ENCODE measurements at regions not wholly inside any gene's neighbourhood (a gene's known extent, or its start where the extent isn't known, plus 50 kb on each side); places are given as distances from the start of the nearest gene placed in this dataset.

DNA sequence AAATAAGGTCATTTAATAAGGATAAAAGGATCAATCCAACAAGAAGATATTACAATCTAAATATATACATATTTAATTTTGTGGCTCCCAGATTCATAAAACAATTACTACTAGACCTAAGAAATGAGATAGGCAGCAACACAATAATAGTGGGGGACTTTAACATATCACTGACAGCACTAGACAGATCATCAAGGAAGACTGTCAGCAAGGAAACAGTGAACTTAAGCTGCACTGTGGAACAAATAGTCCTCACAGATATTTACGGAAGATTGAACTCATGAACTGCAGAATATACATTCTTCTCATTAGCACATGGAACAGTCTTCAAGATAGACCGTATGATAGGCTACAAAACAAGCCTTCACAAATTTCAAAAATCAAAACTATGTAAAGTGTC, 56.1 kb upstream of the NAP1L2 start:
- TF ChIP-seq, protein P1, sequence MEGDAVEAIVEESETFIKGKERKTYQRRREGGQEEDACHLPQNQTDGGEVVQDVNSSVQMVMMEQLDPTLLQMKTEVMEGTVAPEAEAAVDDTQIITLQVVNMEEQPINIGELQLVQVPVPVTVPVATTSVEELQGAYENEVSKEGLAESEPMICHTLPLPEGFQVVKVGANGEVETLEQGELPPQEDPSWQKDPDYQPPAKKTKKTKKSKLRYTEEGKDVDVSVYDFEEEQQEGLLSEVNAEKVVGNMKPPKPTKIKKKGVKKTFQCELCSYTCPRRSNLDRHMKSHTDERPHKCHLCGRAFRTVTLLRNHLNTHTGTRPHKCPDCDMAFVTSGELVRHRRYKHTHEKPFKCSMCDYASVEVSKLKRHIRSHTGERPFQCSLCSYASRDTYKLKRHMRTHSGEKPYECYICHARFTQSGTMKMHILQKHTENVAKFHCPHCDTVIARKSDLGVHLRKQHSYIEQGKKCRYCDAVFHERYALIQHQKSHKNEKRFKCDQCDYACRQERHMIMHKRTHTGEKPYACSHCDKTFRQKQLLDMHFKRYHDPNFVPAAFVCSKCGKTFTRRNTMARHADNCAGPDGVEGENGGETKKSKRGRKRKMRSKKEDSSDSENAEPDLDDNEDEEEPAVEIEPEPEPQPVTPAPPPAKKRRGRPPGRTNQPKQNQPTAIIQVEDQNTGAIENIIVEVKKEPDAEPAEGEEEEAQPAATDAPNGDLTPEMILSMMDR (IDR thresholded peaks at IDR 0.05; ENCODE audit: low read depth, low read length) = no peak
- DNase-seq = no peak
- Histone ChIP-seq H3K27ac (no peak overlapping the region), H3K27me3 (ENCODE audit: insufficient read depth, low read depth, severe bottlenecking) (peaks cover 20% of the 10 kb centered on the region), H3K9me3 (ENCODE audit: severe bottlenecking) (no peaks in the 10 kb centered on the region), H3K4me3 (ENCODE audit: low read depth, low read length) (no peak overlapping the region), H3K36me3 (no peaks in the 10 kb centered on the region)

GRCh38 chrX:73268463-73268862, 53.8 kb upstream of the NAP1L2 start:
- Histone ChIP-seq H3K4me3 (ENCODE audit: low read depth, low read length) (no peak overlapping the region), H3K9me3 (ENCODE audit: severe bottlenecking) (no peaks in the 10 kb centered on the region), H3K27me3 (ENCODE audit: insufficient read depth, low read depth, severe bottlenecking) (peaks cover 30% of the 10 kb centered on the region), H3K27ac (no peak overlapping the region), H3K36me3 (no peaks in the 10 kb centered on the region)
- no peak for DNase-seq
- TF ChIP-seq, protein P1 (IDR thresholded peaks at IDR 0.05; ENCODE audit: low read depth, low read length) = no peak

DNA sequence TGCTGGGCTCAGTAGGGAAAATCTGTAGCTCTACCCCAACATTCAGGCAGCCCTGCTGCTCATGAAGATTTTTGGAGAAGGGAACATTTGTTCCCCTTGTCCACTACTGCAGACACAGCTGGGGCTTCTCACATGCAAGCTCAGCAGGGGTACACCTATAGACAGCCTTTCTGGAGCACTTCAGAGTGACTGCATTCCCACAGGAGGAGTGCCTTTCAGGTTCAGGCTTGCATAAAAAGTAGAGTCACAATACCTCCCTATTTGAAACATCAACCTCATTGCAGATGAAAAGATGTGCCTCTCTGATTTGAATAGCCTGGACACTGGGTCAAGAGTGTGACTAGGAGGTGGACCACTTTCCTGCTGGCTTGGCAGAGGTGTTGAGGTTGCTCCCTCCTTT, 53.3 kb upstream of the NAP1L2 start:
- Histone ChIP-seq H3K36me3 (no peaks in the 10 kb centered on the region), H3K4me3 (ENCODE audit: low read depth, low read length) (no peak overlapping the region), H3K9me3 (ENCODE audit: severe bottlenecking) (no peaks in the 10 kb centered on the region), H3K27me3 (ENCODE audit: insufficient read depth, low read depth, severe bottlenecking) (peaks cover 35% of the 10 kb centered on the region), H3K27ac (no peak overlapping the region)
- TF ChIP-seq, protein P1 (IDR thresholded peaks at IDR 0.05; ENCODE audit: low read depth, low read length) = no peak
- no peak for DNase-seq

- DNase-seq = no peak
- H3K4me3 ChIP-seq (ENCODE audit: low read depth, low read length) = no peak overlapping the region
- peaks cover 40% of the 10 kb centered on the region for H3K27me3 ChIP-seq (ENCODE audit: insufficient read depth, low read depth, severe bottlenecking)
- TF ChIP-seq, protein P1 (IDR thresholded peaks at IDR 0.05; ENCODE audit: low read depth, low read length) = no peak
- no peak overlapping the region for H3K27ac ChIP-seq
- no peaks in the 10 kb centered on the region for H3K36me3 ChIP-seq
- H3K9me3 ChIP-seq (ENCODE audit: severe bottlenecking) = no peaks in the 10 kb centered on the region
These were observed 52.6 kb upstream of the NAP1L2 start for GRCh38 chrX:73267206-73267605.

GRCh38 chrX:73266766-73267165, 52.1 kb upstream of the NAP1L2 start:
- Histone ChIP-seq H3K9me3 (ENCODE audit: severe bottlenecking) (no peaks in the 10 kb centered on the region), H3K27ac (no peak overlapping the region), H3K36me3 (no peaks in the 10 kb centered on the region), H3K4me3 (ENCODE audit: low read depth, low read length) (no peak overlapping the region), H3K27me3 (ENCODE audit: insufficient read depth, low read depth, severe bottlenecking) (peaks cover 43% of the 10 kb centered on the region)
- DNase-seq = no peak
- TF ChIP-seq, protein P1 (IDR thresholded peaks at IDR 0.05; ENCODE audit: low read depth, low read length) = no peak

All from WERI-Rb-1 (cell line).